GM23338 (cell line): ENCODE measurements at regions not wholly inside any gene's neighbourhood (a gene's known extent, or its start where the extent isn't known, plus 50 kb on each side); places are given as distances from the start of the nearest gene placed in this dataset.

ENCODE experiments used
- ATAC-seq: fragments of 200-7000 bp; cut with Tn5 transposase; 3 replicates; pipeline ENCODE4 v1.9.1; 2020
- DNase-seq: peaks from one replicate; pipeline ENCODE4 v3.0.0-alpha.2; 2015; ENCODE audit warnings: low spot score
- H2AFZ ChIP-seq: fragments of 200-600 bp; sonication (generic); 2 replicates; pipeline ENCODE4 v1.8.0; 2016; ENCODE audit warnings: antibody characterized with exemption, mild to moderate bottlenecking, moderate library complexity
- H3F3A ChIP-seq: fragments of 200-600 bp; sonication (generic); replicated peaks from 2 replicates; pipeline ENCODE4 v1.8.0; 2017; ENCODE audit warnings: antibody characterized with exemption, mixed run types, low read depth
- H3K27ac ChIP-seq: fragments of 200-600 bp; sonication (generic); 2 replicates; pipeline ENCODE4 v1.6.1; 2016; ENCODE audit warnings: low read depth
- H3K27me3 ChIP-seq: fragments of 200-600 bp; sonication (generic); 2 replicates; pipeline ENCODE4 v1.8.0; 2016; ENCODE audit warnings: mild to moderate bottlenecking, mixed run types, moderate library complexity; ENCODE audit not compliant: insufficient read depth
- H3K36me3 ChIP-seq: fragments of 200-600 bp; sonication (generic); 2 replicates; pipeline ENCODE4 v1.8.0; 2016; ENCODE audit warnings: mild to moderate bottlenecking; ENCODE audit not compliant: insufficient read depth
- H3K4me1 ChIP-seq: fragments of 200-600 bp; sonication (generic); 2 replicates; pipeline ENCODE4 v1.8.0; 2016; ENCODE audit warnings: mild to moderate bottlenecking, moderate library complexity; ENCODE audit not compliant: insufficient read depth
- H3K4me2 ChIP-seq: fragments of 200-600 bp; sonication (generic); 2 replicates; pipeline ENCODE4 v1.7.1; 2017; ENCODE audit warnings: mixed run types
- H3K4me3 ChIP-seq: fragments of 200-600 bp; sonication (generic); 2 replicates; pipeline ENCODE4 v1.6.1; 2016; ENCODE audit warnings: mixed run types
- H3K79me2 ChIP-seq: fragments of 200-600 bp; sonication (generic); replicated peaks from 2 replicates; pipeline ENCODE4 v1.8.0; 2017; ENCODE audit warnings: mild to moderate bottlenecking; ENCODE audit not compliant: insufficient read depth
- H3K9me2 ChIP-seq: fragments of 200-600 bp; sonication (generic); 2 replicates; pipeline ENCODE4 v1.8.0; 2017; ENCODE audit not compliant: insufficient read depth
- H4K20me1 ChIP-seq: fragments of 200-600 bp; sonication (generic); replicated peaks from 2 replicates; pipeline ENCODE4 v1.8.0; 2017; ENCODE audit warnings: mild to moderate bottlenecking; ENCODE audit not compliant: insufficient read depth
- H3K27ac Mint-ChIP-seq: 2 replicates; pipeline ENCODE4 v1.8.0; 2020; ENCODE audit warnings: inconsistent platforms, mild to moderate bottlenecking, moderate library complexity, mixed read lengths
- H3K27me3 Mint-ChIP-seq: 3 replicates; pipeline ENCODE4 v1.8.0; 2022; ENCODE audit warnings: low read depth, mild to moderate bottlenecking, moderate library complexity, mixed read lengths, inconsistent platforms; ENCODE audit not compliant: insufficient read depth, poor library complexity
- H3K36me3 Mint-ChIP-seq: 3 replicates; pipeline ENCODE4 v1.8.0; 2021; ENCODE audit warnings: low read depth, mild to moderate bottlenecking, inconsistent platforms, moderate library complexity, mixed read lengths
- H3K4me1 Mint-ChIP-seq: 3 replicates; pipeline ENCODE4 v1.8.0; 2020; ENCODE audit warnings: mild to moderate bottlenecking, inconsistent platforms, mixed read lengths
- H3K4me3 Mint-ChIP-seq: 3 replicates; pipeline ENCODE4 v1.8.0; 2021; ENCODE audit warnings: moderate library complexity, mild to moderate bottlenecking, inconsistent platforms, mixed read lengths
- H3K9me3 Mint-ChIP-seq: 3 replicates; pipeline ENCODE4 v1.8.0; 2020; ENCODE audit warnings: moderate library complexity, mild to moderate bottlenecking, inconsistent platforms, mixed read lengths
- CREB1 ChIP-seq: fragments of 250-450 bp; sonication (Bioruptor Pico); IDR thresholded peaks from 2 replicates; pipeline ENCODE4 v1.5.0; 2020; ENCODE audit warnings: low read depth, mild to moderate bottlenecking, moderate library complexity
- CTCF ChIP-seq, 2 experiments: fragments of 200-600 bp in 1 of 2; sonication (generic) in 1 of 2; conservative IDR thresholded peaks; 2 replicates each; pipeline versions ENCODE4 v1.5.1 to v1.6.1; 2016 to 2017; ENCODE audit warnings: antibody characterized with exemption in 2 of 2, low read depth in 2 of 2, mild to moderate bottlenecking in 2 of 2, moderate library complexity in 1 of 2
- ETS1 ChIP-seq: IDR thresholded peaks from 2 replicates; pipeline ENCODE4 v1.6.1; 2016; ENCODE audit warnings: antibody characterized with exemption
- EZH2 ChIP-seq: fragments of 200-600 bp; sonication (generic); IDR thresholded peaks from one replicate; pipeline ENCODE4 v1.8.0; 2017; ENCODE audit warnings: antibody characterized with exemption, mild to moderate bottlenecking, low read depth; ENCODE audit not compliant: unreplicated experiment
- EZH2phosphoT487 ChIP-seq: fragments of 200-600 bp; sonication (generic); IDR thresholded peaks from one replicate; pipeline ENCODE4 v1.8.1; 2018; ENCODE audit warnings: antibody characterized with exemption; ENCODE audit not compliant: unreplicated experiment
- JUNB ChIP-seq: IDR thresholded peaks from one replicate; pipeline ENCODE4 v1.6.1; 2016; ENCODE audit warnings: antibody characterized with exemption; ENCODE audit not compliant: unreplicated experiment
- NANOG ChIP-seq: IDR thresholded peaks from 2 replicates; pipeline ENCODE4 v1.6.1; 2016; ENCODE audit warnings: antibody characterized with exemption, borderline replicate concordance
- POLR2AphosphoS5 ChIP-seq: IDR thresholded peaks from 2 replicates; pipeline ENCODE4 v1.6.1; 2016; ENCODE audit warnings: antibody characterized with exemption, low read depth
- REST ChIP-seq: IDR thresholded peaks from one replicate; pipeline ENCODE4 v1.6.1; 2018; ENCODE audit warnings: antibody characterized with exemption; ENCODE audit not compliant: unreplicated experiment
- STAT1 ChIP-seq: IDR thresholded peaks from one replicate; pipeline ENCODE4 v1.6.1; 2016; ENCODE audit warnings: antibody characterized with exemption; ENCODE audit not compliant: unreplicated experiment
- ZNF114 ChIP-seq: fragments of 250-450 bp; sonication (Bioruptor Pico); IDR thresholded peaks from 2 replicates; pipeline ENCODE4 v1.5.0; 2020; ENCODE audit warnings: mild to moderate bottlenecking, moderate library complexity

GRCh38 chr9:20170122-20170521, 381.3 kb upstream of the SLC24A2 start:
- H3K36me3 Mint-ChIP-seq: peaks cover 35% of the 10 kb centered on the region
- no peaks in the 10 kb centered on the region for H3K27me3 Mint-ChIP-seq
- Histone ChIP-seq H3K79me2 (no peaks in the 10 kb centered on the region), H3K4me3 (no peak overlapping the region), H3K27me3 (no peaks in the 10 kb centered on the region), H4K20me1 (no peaks in the 10 kb centered on the region), H2AFZ (no peak overlapping the region), H3K36me3 (peaks cover 15% of the 10 kb centered on the region; the same call in 1 of the 2 replicates), H3K4me1 (no peaks in the 10 kb centered on the region), H3F3A (no peaks in the 10 kb centered on the region), H3K4me2 (no peak overlapping the region), H3K27ac (no peak overlapping the region), H3K9me2 (no peaks in the 10 kb centered on the region)
- H3K4me1 Mint-ChIP-seq: no peaks in the 10 kb centered on the region
- DNase-seq (no peak), ATAC-seq (no peak)
- no peak for TF ChIP-seq EZH2
- no peak for TF ChIP-seq POLR2AphosphoS5
- TF ChIP-seq NANOG: no peak
- TF ChIP-seq ZNF114 (CRISPR knock-in tag): no peak
- no peak for TF ChIP-seq EZH2phosphoT487
- TF ChIP-seq ETS1: no peak
- peaks cover 61% of the 10 kb centered on the region for H3K9me3 Mint-ChIP-seq
- no peak overlapping the region for H3K4me3 Mint-ChIP-seq
- no peak overlapping the region for H3K27ac Mint-ChIP-seq

GRCh38 chr9:20152151-20152725, 363.4 kb upstream of the SLC24A2 start:
- H3K79me2 ChIP-seq: no peaks in the 10 kb centered on the region
- Mint-ChIP-seq H3K27ac (no peak overlapping the region), H3K9me3 (no peaks in the 10 kb centered on the region), H3K4me3 (no peak overlapping the region), H3K4me1 (no peaks in the 10 kb centered on the region), H3K36me3 (no peaks in the 10 kb centered on the region), H3K27me3 (no peaks in the 10 kb centered on the region)
- H3K4me3 ChIP-seq: no peak overlapping the region
- no peak overlapping the region for H3K27ac ChIP-seq
- no peaks in the 10 kb centered on the region for H3K9me2 ChIP-seq
- H3K4me2 ChIP-seq: no peak overlapping the region
- no peaks in the 10 kb centered on the region for H3K4me1 ChIP-seq
- H3F3A ChIP-seq: no peaks in the 10 kb centered on the region
- H2AFZ ChIP-seq: peak overlapping the region; percentile 74
- DNase-seq (no peak), ATAC-seq (no peak)
- no peaks in the 10 kb centered on the region for H3K27me3 ChIP-seq
- no peaks in the 10 kb centered on the region for H4K20me1 ChIP-seq
- H3K36me3 ChIP-seq: no peaks in the 10 kb centered on the region
- TF ChIP-seq ETS1 (no peak), CTCF (conservative IDR thresholded peaks at IDR 0.05; ENCODE audit: low read depth in 2 of 2) (no peak), JUNB (no peak), EZH2 (no peak), EZH2phosphoT487 (no peak), STAT1 (no peak), REST (no peak), CREB1 (CRISPR knock-in tag) (no peak)
